DMS114 treated with DMSO at 0.1 percent for 48 hours (cell line): ENCODE measurements at regions not wholly inside any gene's neighbourhood (a gene's known extent, or its start where the extent isn't known, plus 50 kb on each side); places are given as distances from the start of the nearest gene placed in this dataset.

Experiments
- DNase-seq: peaks from one replicate; lab custom pipeline; 2025; ENCODE audit not compliant: unreplicated experiment; lab: John Stamatoyannopoulos, UW

DNA sequence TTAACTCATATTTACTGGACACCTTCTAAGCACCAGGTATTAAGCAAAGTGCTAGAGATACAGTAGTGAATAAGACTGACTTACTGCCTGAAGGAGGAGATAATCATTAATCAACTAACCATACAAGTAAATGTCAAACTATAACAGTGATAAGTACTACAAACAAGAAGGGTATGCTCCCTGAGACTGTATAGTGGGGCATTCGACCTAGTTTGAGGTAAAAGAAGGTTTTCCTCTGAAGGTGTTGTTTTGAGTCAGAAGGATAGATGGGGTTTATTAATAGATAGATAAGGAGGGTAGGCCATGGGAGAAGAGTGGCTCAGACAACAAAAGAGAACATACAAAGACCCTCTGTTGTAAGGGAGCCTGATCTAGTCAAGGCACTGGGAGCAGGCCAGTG lies 105.4 kb downstream of the DDIT4L start:
- no peak for DNase-seq

DNA sequence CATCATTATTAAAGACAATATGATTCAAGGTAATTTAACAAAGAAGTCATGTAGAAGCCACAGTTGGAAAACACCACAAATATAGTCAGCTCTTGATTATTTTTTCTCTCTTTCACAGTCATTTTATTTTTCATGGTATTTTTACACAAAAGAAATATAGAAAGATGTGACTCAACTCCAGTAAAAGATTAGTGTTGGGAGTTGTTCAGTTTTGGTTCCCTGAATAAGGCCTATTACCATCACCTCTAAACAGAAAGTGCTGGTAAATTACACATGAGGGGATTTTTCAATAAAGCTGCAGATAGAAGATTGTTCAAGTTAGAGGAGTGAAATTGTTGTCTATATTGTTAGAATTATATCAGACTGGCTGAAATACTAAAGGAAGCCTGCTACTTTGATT lies 107.0 kb downstream of the DDIT4L start:
- no peak for DNase-seq

DNA sequence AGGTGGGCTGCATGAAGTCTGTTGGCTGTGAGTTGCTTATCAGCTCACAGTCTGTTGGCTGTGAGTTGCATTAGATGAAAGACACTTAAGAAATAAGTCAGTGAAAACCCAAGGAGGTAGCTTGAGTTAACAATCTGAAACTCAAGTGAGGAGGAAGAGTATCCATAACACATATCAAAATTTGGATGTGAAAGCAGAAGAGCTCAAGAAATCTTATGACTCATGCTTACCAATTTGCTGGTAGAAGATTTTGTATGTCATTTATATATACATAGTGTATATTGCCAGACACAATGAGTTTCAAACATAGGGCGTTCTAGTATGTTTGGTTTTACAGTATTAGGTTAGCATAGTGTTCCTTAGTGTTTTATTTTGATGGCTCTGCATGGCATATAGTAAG lies 107.4 kb downstream of the DDIT4L start:
- no peak for DNase-seq

DNA sequence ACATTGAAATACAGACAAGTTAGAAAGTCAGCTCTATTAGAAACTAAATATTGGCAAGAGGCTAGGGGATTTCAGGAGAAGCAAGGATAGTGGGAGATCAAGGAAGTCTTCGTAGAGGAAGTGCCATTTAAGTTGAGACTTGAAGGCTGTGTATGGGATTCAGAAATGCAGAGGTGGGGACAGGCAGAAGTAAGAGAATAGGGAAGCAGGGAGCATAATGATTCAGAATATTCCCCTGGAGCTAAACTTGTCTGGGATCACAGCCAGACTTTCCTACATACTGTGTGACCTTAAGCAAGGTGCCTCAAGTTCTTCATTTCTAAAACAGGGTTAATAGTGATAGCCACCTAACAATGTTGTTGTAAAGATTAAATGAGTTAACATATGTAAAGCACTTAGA lies 108.8 kb downstream of the DDIT4L start:
- DNase-seq: no peak

DNA sequence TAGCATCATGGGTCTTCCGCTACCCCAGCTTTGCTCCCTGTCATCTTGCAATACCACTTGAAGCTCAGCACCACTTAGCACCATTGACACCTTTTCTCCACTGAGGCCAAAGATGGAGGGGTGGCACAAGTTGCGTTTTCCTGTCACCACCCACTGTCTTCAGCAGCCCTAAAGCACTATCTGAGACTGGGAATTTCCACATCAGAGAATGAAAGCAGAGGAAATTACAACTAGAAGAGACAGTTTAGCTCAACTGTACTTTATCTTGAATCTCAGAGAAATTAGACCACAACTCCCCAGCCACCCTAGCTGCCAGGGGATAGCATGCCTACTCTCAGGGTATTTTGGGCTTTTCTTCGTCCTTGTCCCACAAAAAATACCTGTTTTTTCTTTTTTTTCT lies 111.0 kb downstream of the DDIT4L start:
- no peak for DNase-seq

DNA sequence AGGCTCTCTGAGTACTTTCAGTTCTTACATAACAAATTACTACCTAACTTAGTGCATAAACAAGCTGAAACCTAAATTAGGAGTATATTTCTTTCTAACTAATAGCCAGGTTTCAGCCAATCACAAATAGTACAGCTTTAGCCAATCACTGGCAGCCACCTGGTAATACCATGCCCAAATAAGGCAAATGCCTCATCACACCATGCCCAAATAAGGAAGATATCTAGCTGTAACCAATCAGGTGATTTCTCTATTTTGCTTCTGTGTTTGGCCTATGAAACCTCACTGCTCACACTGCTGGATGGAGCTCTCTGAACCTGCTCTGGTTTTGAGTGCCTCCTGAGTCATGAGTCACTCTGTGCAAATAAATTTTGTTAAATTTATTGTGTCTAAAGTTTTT lies 113.5 kb downstream of the DDIT4L start:
- no peak for DNase-seq

DNA sequence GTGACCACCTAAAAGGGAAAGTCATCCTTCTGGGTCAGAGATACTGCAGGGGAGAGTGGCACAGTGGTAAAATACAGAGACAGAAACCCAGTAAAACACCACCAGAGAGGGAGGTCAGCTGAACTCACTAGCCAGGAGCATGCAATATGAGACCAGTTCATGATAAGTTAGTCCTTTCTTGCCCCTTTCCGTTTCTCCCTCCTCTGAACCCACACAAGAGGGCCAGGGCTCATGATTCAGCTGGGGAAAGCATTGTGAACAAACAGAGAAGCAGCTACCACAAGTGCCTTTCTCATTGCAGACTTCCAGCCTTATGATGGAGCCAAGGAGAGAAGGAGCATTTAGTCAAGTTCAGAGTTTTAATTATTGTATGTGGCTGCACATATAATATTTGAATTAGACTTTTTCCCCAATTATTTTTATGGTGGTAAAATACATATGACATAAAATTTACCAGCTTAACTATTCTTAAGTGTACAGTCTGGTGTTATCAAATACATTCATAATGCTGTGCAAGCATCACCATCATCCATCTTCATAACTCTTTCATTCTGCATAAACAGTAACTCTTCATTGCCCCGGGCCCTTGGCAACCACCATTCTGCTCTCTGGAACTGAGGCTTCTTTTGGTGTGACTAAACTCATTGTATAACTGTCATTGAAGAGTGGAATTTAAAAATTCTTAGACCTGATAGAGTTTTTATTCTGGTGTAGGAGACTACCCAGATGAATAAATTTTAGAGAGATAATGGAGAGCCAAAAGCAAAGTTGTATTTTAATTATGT lies 114.6 kb downstream of the DDIT4L start:
- DNase-seq: no peak

DNA sequence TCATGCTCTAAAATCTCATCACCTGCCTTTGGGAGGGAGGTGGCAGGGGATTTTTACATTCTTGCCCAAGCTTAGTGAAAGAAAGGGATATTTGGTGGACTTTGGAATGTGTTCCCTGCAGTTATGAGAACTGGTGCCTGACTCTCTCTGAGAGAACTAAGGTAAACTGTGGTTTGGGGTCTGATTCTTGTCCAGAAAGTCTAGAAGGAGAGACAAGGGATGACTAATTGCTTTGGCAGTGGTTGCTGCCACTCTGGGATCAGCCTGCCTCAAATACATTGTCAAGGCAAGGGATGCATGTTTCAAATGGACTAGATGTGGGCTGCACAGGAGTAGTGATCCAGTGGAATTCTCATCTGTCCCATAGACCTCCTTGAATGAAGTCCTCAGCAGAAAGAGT lies 115.2 kb downstream of the DDIT4L start:
- DNase-seq: no peak

DNA sequence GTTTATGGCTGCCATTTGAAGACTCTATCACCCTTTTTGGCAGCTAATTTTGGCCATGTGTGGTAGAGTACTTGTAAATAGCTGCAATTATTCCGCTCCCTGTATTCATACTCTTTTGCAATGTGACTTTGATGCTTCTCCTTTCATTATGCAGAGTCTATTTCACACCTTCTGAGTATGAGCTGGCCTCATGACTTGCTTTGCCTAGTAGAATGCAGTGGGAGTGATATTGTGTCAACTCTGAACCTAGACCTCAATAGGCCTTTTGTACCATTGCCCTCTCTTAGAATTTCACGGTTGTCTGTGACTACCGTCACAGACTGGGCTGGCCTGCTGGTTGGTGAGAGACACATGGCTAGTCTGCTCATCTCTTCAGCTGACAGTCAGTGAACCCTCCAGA lies 118.8 kb downstream of the DDIT4L start:
- DNase-seq: no peak

DNA sequence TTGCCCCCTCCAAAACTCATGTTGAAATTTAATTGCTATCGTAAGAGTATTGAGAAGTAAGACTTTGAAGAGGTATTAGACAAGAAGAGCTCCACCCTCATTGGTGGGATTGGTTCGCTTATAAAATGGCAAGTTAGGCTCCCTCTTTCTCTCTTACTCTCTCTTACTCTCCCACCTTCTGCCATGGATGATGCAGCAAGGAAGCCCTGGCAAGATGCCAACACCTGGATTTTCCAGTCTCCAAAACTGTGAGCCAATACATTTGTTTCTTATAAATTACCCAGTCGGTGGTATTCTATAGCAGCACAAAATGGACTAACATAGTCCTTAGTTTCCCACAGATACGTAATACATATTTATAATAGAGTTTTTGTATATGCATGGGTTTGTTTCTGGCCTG lies 119.4 kb downstream of the DDIT4L start:
- DNase-seq: no peak

DNA sequence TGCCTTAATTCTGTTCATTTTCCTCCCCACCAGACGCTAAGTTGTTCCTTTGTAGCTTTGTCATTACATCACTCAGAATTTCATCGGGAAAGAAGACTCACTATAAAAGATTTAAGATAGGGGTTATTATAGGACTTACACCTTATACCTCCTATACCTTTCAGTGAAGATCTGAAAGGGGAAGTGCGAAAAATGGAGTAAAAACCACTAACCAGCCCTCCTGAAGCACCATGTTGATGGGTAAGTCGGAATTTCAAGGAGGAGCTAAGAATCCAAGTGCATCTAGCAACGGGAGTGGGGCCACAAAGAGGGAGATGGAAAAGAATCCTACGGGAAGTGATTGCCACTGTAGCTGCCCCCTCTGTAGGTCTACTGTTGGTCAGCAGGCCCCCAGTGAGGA lies 119.1 kb upstream of the H2AZ1 start:
- no peak for DNase-seq

DNA sequence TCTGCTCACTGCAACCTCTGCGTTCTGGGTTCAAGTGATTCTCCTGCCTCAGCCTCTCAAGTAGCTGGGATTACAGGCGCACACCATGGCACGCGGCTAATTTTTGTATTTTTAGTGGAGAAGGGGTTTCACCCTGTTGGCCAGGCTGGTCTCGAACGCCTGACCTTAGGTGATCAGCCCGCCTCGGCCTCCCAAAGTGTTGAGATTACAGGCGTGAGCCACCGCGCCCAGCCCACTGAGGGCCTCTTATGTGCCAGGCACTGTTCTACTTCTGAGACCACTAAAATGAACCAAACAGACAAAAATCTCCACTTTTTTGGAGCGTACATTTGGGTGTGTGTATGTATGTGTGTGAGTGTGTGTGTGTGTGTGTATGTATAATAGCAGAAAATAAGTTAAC lies 117.2 kb upstream of the H2AZ1 start:
- no peak for DNase-seq

DNA sequence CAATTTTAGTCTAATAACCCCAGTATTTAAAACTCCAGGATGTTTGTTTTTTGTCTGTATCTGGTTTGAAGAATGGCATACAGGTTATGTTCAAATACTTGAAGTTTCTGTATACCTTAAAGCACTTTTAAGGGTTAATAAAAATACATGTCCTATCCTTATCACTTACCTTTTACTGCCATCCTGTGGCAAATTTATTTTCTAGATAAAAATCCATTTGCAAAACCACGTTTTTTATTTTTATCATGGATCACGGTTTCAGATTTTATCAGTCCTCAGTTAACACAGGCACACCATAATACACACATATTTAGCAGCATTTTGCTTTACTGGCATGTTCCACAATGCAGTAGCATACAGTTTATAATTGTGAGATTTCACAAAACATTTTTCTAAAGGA lies 113.3 kb upstream of the H2AZ1 start:
- no peak for DNase-seq

DNA sequence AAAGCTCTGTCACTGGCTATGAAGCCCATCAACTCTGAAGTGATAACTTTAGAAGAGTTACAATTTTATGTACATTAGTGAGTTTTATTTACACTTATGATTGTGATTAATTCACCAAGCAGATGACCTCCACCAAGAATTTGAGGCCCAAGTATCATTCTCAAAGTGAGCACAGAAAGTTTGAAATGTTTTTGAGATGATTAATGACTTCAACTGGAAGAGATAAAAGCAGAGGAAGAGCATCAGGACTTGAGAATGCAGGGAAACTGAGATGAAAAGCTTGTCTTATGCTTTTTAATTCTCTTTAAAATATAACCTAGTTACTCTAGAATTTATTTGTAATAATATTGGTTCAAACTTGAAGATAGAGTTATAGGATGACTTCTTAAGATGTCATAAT lies 112.8 kb upstream of the H2AZ1 start:
- no peak for DNase-seq

DNA sequence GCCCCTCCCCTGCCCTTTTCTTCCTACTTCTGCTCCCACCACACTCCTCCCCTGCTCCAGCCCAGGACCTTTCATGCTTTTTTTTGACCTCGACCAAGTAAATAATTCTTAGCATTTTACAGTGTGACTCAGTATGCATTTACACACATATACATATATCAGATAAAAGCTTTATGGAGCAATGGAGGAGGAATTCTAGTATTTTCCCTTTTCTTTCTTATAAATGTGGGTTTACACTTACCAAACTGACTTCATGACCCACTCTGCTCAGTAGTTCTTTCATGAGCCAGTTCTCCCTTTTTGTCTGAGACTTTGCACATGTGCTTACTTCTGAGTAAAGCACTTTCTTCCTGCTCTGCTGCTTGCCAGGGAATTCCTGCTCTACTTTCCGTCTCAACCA lies 111.8 kb upstream of the H2AZ1 start:
- no peak for DNase-seq

DNA sequence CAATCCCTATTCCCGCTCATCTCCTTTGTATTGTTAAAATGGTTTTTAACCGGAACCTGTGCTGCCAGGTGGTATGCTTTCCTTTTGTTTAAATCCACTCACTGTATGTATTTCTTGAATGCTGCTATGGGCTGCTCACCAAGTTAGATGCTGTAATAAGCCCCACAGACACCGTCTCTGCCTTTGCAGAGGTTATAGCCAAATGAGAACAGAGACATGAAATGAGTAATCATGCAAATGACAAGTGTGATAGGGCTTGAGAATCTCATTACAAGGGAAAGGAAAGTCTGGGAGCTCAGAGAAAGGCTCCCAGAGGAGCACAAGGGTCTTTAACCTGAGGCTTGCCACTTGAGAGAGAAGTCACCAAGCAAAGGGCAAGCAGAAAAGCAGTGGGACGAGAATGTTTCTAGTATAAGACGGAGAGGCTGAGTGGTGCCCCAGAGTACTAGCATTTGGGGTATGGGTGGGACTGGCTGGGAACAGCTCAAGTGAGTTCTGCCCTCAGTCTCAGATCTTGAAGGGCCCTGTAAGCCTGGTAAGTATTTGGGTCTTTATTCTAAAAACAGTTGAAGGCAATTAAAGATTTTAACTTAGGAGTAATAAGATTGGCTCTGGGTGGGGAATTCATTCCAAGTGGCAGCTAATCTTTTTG lies 110.8 kb upstream of the H2AZ1 start:
- no peak for DNase-seq

DNA sequence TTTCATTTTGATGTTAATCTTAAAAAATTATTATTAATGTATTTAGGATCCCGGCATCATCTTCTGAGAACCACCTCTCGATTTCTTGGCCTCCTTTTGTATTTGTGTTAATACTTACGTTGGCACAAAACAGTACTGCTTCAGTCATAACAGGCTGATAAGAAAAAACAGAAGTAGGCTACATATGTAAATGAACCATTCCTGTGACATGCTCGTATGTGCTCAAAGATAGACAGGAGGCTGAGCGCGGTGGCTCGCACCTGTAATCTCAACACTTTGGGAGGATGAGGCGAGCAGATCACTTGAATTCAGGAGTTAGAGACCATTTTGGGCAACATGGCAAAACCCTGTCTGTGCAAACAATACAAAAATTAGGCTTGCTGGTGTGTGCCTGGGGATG lies 109.4 kb upstream of the H2AZ1 start:
- no peak for DNase-seq

DNA sequence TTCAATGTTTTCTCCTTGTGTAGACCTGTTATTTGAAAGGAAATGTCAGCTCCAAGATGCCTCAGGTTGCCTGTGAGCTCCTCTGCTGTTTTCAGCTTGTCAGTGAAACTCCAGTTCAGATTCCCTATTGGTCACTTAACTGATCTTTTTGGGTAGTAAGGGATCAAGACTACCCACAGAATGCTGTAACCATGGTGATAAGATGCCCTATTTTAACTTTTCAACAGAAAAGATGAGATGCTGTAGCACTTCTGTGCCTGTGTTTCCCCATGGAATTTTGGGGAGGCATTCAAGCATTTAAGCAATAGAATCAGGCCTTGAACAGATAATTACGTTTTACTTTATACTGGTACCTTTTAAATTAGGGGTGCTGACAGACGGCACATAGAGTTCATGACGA lies 106.6 kb upstream of the H2AZ1 start:
- no peak for DNase-seq

DNA sequence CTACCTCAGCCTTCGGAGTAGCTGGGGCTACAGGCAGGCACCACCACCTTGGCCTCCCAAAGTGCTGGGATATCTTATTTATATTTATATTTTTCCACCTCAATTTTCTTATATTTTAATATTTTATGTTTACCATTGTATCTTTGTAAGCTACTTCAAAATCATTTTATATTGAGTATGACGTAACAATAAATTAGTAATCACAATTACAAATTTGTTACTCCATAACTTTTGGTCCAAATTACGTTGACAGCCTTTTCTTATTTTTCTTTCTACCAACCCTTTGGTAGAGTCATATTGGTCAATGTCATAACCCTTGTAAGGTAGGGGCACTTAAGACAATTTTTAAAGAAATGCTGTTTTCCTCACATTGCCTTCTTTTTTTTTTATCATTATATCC lies 104.0 kb upstream of the H2AZ1 start:
- no peak for DNase-seq

DNA sequence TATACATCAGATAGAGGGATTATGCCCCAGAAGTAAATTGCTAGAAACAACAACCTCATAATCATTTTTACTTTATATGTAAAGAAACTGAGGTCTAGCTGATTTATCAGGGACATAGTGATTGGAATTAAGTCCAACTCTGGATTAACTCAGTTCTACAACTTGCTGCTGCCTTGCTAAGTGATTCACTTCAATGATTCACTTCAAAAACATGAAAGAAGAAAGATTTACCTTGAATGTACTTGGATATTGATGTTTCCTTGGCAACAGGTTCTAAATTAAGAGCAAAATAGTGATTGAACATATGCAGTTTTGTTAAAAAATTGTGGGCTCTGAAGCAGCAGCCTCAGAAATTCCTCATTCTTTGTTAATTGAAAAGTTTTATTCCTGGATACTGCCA lies 99.8 kb upstream of the H2AZ1 start:
- DNase-seq: no peak

DNA sequence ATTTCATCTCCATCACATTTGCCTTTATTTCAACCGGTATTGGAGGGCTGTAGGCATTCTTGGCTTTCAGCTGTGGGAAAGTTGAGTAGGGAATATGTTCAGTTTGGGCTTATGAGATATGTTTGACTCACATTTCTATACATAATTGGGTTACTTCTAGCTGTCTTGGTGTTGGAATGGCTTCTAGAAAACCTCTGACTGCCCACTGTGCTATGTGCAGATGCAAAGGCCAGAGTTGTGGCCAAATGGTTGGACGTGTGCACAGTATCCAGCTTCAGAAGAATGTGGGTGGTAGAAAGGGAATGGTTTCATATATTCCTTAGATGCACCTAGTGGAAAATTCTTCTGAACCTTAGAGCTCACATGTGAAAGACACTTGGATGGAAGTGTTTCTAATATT lies 92.6 kb upstream of the H2AZ1 start:
- DNase-seq: no peak

DNA sequence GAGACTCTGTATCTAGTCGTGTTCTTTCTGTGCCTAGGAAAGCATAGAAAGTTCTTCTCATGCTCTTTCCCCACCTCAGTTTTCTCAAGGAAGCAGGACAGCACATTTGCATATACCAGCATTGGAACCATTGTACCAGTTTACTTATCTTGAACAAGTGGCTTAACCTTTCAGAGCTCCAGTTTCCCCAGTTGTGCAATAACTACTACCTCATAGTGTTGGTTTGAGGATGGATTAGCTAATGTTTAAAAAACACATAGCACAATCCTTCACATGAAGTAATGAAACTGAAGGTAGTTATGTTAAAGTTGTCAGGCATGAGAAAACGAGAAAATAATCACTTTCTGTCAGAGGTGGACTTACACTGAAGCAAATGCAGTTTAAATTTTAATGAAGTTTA lies 92.2 kb upstream of the H2AZ1 start:
- DNase-seq: no peak

DNA sequence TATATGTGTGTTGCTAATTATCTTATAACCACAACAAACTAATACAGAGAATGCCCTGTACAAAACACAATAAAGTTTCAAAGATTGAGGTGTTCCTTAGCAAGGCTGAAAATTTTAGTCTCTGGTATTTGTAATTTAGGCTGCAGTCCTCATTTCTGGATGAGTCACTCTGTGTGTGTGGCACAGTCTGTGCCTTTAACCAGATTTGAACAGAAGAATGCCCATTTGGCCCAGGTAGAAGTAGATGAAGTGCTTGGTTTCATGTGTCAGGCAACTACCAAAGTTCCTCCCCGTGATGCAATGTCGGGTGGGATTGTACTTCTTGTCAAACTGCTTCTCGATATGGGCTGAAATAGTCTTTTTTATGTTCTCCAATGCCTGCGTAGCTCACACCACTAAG lies 91.6 kb upstream of the H2AZ1 start:
- DNase-seq: no peak
